HG02885 (cell line): ENCODE measurements at regions not wholly inside any gene's neighbourhood (a gene's known extent, or its start where the extent isn't known, plus 50 kb on each side); places are given as distances from the start of the nearest gene placed in this dataset.
"Not testable (repeated sequence)": the region's sequence is repeated elsewhere in the genome, so short reads cannot be mapped to it uniquely, and the experiment has no call there.

Experiments used
- ATAC-seq: cut with Tn5 transposase; IDR thresholded peaks from one replicate; pipeline ENCODE4 v1.9.1; 2021; ENCODE audit warnings: mild to moderate bottlenecking; ENCODE audit not compliant: unreplicated experiment, poor library complexity

DNA sequence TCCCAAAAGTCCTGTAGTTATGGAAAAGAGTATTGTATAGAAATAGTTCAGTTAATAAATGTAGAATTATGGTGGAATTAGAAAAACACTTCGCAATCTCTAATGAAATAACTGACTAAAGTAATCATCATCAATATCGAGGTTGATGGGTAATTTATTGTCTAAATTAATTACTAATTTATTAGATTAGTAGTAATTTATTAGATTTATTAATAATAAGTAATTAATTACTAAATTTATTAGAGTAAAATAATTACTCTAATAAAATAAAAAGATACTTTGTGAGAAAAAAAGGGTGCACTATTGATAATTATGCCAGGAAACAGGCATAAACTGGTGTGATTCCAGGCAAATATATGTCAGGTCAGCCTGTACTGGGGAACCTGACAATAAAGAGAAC, 455.6 kb downstream of the AASDHPPT start:
- no peak for ATAC-seq

- no peak for ATAC-seq
These were observed 462.5 kb downstream of the AASDHPPT start for GRCh38 chr11:106540001-106540400.

GRCh38 chr11:106548406-106548805, 469.9 kb downstream of the GUCY1A2 start:
- no peak for ATAC-seq

GRCh38 chr11:106551744-106552673, 466.3 kb downstream of the GUCY1A2 start:
- ATAC-seq: no peak

- no peak for ATAC-seq
These were observed 465.5 kb downstream of the GUCY1A2 start for GRCh38 chr11:106552694-106553203.

DNA sequence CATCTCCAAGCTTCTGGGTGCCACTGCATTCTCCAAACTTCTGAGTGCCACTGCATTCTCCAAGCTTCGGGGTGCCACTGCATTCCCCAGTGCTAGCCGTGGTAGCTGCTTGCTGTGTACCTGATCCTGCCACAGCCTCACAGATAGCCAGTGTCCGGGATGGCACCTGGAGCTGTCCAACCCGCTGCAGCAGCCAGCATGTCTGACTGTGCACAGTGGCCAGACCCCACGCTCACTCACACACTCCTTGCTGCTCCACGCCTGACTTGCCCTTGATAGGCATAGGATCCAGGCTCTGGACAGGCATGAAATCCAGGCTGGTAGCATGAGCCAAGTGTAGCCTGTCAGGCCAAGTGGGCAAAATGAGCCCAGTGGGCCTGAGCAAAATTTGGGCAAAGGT, 465.0 kb downstream of the GUCY1A2 start:
- ATAC-seq: no peak

DNA sequence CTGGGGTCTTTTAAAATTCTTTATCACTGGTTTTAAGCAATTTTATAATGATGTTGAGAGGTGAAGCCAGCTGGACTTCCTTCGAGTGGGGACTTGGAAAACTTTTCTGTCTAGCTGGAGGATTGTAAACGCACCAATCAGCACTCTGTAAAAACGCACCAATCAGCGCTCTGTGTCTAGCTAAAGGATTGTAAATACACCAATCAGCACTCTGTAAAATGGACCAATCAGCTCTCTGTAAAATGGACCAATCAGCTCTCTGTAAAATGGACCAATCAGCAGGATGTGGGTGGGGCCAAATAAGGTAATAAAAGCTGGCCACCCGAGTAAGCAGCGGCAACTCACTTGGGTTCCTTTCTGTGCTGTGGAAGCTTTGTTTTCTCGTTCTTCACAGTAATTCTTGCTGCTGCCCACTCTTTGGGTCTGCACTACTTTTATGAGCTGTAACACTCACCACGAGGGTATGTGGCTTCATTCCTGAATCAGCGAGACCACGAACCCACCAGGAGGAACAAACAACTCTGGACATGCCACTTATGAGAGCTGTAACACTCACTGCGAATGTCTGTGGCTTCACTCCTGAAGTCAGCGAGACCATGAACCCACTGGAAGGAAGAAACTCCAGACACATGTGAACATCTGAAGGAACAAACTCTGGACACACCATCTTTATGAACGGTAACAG, 462.6 kb downstream of the GUCY1A2 start:
- ATAC-seq: not testable (repeated sequence)

- ATAC-seq: no peak
These were observed 452.9 kb downstream of the GUCY1A2 start for GRCh38 chr11:106565326-106565725.

DNA sequence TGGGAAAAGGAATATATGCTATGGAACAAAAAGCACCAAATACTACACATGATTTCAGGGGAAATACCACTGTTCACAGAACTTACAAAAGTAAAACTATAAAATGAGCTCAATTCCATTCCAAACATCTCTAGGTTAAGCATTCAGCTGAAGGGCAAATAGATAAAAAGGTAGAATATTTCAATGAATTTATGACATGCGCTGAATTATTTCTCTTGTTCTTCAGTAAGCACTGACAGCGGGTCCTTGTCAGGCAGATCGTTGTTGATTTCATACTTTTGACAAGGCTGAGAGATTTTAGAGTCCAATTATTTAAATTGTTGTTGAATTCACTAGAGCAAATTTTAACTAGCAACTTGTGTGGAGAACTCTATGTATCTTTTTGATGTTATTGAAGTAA, 449.6 kb downstream of the GUCY1A2 start:
- no peak for ATAC-seq

DNA sequence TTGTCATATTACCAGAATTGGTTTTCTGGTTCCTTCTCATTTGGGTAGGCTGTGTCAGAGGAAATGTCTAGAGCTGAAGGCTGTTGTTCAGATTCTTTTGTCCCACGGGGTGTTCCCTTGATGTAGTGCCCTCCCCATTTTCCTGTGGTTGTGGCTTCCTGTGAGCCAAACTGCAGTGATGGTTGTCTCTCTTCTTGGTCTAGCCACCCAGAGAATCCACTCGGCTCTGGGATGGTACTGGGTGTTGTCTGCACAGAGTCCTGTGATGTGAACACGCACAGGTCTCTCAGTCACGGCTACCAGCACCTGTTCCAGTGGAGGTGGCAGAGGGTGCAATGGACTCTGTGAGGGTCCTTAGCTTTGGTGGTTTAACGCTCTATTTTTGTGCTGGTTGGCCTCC, 440.9 kb downstream of the GUCY1A2 start:
- not testable (repeated sequence) for ATAC-seq

- no peak for ATAC-seq
These were observed 436.9 kb downstream of the GUCY1A2 start for GRCh38 chr11:106581399-106581798.

DNA sequence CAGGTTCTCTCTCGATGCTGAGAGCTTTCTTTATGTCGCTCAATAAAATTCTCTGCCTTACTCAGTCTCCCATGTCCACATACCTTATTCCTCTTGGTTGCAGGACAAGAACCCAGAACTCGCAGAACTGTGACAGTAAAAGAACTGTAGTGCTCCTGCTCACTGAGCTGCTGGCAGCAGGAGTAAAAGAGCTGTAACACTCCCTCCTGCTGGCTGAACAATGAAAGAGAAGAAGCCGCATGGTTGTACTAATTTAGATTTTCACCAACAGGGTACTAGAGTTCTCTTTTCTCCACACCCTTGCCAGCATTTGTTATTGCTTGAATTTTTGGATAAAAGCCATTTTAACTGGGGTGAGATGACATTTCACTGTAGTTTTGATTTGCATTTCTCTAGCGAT, 433.2 kb downstream of the GUCY1A2 start:
- no peak for ATAC-seq

- ATAC-seq: no peak
These were observed 423.4 kb downstream of the GUCY1A2 start for GRCh38 chr11:106594751-106595351.

GRCh38 chr11:106601684-106602297, 416.5 kb downstream of the GUCY1A2 start:
- no peak for ATAC-seq

DNA sequence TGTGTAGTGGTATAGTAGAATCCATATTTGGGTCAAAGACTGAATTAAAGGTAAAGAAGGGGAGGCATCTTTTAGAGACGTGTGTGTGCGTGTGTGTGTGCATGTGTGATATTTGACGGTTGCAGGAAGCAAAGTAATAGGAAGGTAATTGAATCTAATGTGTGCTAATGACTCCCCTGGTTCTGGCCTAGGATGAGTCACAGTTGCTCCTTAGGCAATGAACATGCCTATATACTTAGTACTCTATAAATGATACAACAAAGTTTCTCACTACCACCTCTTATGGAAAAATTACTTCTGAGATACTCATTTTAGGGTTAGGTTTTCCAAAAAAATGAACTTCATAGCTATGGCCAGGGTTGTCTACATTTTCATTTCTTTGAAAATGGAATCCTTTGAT, 409.6 kb downstream of the GUCY1A2 start:
- no peak for ATAC-seq

- no peak for ATAC-seq
These were observed 404.0 kb downstream of the GUCY1A2 start for GRCh38 chr11:106614262-106614661.

DNA sequence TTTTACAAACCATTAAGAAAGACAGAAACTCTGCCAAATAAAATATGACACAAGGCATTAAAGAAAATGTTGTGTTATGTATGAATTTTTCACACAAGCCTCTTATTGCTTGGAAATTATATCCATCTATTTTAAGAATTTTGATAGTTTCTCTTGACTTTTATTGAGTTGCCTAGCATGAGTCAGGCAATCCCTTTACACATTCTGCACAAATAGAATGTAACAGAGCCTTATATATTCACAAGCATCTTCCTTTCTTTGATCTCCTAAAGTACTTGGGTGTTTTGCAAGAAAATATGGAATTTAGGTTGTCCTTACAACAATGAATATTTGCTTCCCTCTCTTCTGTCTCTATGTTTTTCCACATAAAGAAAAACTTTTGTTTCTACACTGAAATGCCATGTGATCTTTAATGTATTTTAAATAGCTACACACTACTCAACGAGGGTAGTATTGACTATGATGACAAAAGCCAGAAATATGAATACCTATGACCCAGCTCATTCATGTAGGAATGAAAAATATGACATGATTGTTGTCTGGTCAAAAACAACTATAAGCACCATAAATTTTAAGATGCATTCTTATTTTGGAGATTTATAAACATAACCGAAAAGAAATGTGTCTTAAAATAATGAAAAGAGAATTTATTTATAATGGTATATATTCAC, 398.8 kb downstream of the GUCY1A2 start:
- ATAC-seq: no peak

DNA sequence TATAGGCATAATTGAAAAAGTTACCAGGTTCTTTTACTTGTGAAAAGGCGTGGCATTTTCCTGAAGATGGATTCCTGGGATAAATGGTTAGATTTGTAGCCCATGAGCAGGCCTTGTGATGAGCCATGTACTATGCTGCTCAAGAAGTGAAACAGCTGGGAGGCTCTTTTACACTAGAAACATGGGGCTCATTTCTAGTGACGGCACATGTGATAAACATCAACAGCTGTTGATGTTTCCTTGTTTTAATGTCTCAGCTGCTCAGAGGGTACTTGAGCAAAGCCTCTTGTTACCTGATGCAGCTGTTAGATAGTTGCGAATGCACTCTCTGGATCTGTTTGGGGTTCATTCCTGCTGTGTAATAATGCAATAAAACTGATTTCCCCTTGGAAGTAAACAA, 396.8 kb downstream of the GUCY1A2 start:
- no peak for ATAC-seq
